ENCODE measurements at regions not wholly inside any gene's neighbourhood (a gene's known extent, or its start where the extent isn't known, plus 50 kb on each side); places are given as distances from the start of the nearest gene placed in this dataset.

DNA sequence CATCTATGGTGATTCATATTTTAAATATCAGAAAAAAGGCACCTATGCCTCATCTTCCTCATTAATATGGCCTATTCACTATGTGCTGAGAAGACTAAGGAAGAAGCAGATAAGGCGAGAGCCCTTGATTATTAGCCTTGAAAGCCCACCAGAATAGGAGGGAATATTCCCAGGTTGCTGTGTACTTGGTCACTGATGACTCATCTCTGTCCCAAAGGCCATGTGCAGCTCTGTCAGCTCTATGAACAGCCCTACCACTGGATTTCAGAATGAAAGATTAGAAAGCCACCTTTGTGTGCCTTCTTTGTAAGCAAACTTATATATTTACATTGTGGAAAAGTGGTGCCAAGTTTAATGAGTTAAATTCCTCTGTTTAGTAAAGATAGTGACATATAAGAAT lies 211.5 kb downstream of the NFKBIZ start:
- no peaks in the 10 kb centered on the region for H3K9me1 ChIP-seq (replicated peaks; ENCODE audit: control insufficient read depth, extremely low read depth, insufficient read depth, low read length)
- no peak overlapping the region for H2AFZ ChIP-seq (ENCODE audit: low read depth, low read length)
- no peaks in the 10 kb centered on the region for H3K36me3 ChIP-seq (ENCODE audit: control insufficient read depth in 2 of 2, extremely low read depth in 1 of 2, insufficient read depth in 2 of 2, low read length in 2 of 2)
- BruUV-seq (replicated peaks), result no TSS peak
- CTCF ChIA-PET, result interaction anchor here (0.6 to 0.7 kb wide), 3 partner anchors 25 to 153 kb away, joined by 3 to 4 read pairs (median 3); no protein-coding TSS in a partner anchor
- DNase-seq (ENCODE audit: low read depth, low spot score) (no peak), FAIRE-seq (no peak)
- POLR2A ChIA-PET, result no interaction called here
- H3K79me2 ChIP-seq (ENCODE audit: control insufficient read depth, insufficient read depth, low read length), result no peaks in the 10 kb centered on the region
- H3K9ac ChIP-seq (replicated peaks; ENCODE audit: extremely low read depth, insufficient read depth, low read length), result no peak overlapping the region
- no peaks in the 10 kb centered on the region for H3K27me3 ChIP-seq (ENCODE audit: control insufficient read depth in 2 of 2, insufficient read depth in 2 of 2, low read length in 2 of 2)
- no peak overlapping the region for H3K4me2 ChIP-seq (ENCODE audit: insufficient read depth, low read length)
- H3K9me3 ChIP-seq (replicated peaks; ENCODE audit: control insufficient read depth, insufficient read depth, low read length), result no peaks in the 10 kb centered on the region
- no peaks in the 10 kb centered on the region for H4K20me1 ChIP-seq (replicated peaks; ENCODE audit: control insufficient read depth, extremely low read depth, insufficient read depth, low read length)
- no peaks in the 10 kb centered on the region for H3K4me1 ChIP-seq (ENCODE audit: control insufficient read depth, extremely low read depth, insufficient read depth, low read length)
- dilution Hi-C loops (cut with MboI; ENCODE audit: extremely low pct_ligation_motif_present, low sequenced_read_pairs), result no loop called here
- H3K4me3 ChIP-seq (replicated peaks in 1 of 3; ENCODE audit: insufficient read depth in 1 of 3, low read depth in 1 of 3, low read length in 3 of 3), result no peak overlapping the region
- peak; percentile 67 for TF ChIP-seq JUN (IDR thresholded peaks at IDR 0.05; ENCODE audit: borderline replicate concordance, insufficient read depth, insufficient read length, low read depth)
- TF ChIP-seq FOS (IDR thresholded peaks at IDR 0.05; ENCODE audit: borderline replicate concordance, insufficient read depth, low read length), result peak; percentile 70
- no peak for TF ChIP-seq GATA2 (IDR thresholded peaks at IDR 0.05; ENCODE audit: insufficient read depth, insufficient read length, low read depth, low read length)
- no peak for TF ChIP-seq POLR2AphosphoS5 (IDR thresholded peaks at IDR 0.05; ENCODE audit: insufficient read depth, low read depth, low read length)
- H3K27ac ChIP-seq (ENCODE audit: insufficient read depth, low read depth, low read length), result no peak overlapping the region
- intact Hi-C loops (cut with micrococcal nuclease), result no loop called here

DNA sequence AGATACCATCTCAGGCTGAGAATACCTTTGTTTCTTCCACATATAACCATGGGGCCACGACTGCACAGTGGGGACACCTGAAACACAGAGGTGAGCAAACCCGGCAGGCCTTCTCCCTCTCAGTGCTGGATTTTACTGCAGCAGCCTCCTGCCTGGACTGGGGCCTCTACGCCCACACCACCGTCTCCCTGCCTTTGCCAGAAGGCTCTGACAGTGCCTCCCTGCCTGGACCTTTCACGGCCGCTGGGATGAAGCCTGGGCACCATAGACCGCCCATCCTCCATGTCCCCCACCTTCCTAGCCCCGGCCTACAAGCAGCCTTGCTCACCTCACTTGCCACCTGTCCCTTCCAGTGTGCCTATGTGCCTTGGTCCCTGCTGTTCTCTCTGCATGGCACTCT lies 214.3 kb downstream of the NFKBIZ start:
- intact Hi-C loops (cut with micrococcal nuclease), result no loop called here
- Histone ChIP-seq H2AFZ (ENCODE audit: low read depth, low read length) (no peak overlapping the region), H3K9me1 (replicated peaks; ENCODE audit: control insufficient read depth, extremely low read depth, insufficient read depth, low read length) (no peaks in the 10 kb centered on the region), H3K27ac (ENCODE audit: insufficient read depth, low read depth, low read length) (no peak overlapping the region), H3K4me3 (replicated peaks in 1 of 3; ENCODE audit: insufficient read depth in 1 of 3, low read depth in 1 of 3, low read length in 3 of 3) (no peak overlapping the region), H3K36me3 (ENCODE audit: control insufficient read depth in 2 of 2, extremely low read depth in 1 of 2, insufficient read depth in 2 of 2, low read length in 2 of 2) (no peaks in the 10 kb centered on the region), H3K9ac (replicated peaks; ENCODE audit: extremely low read depth, insufficient read depth, low read length) (no peak overlapping the region), H4K20me1 (replicated peaks; ENCODE audit: control insufficient read depth, extremely low read depth, insufficient read depth, low read length) (no peaks in the 10 kb centered on the region), H3K4me1 (ENCODE audit: control insufficient read depth, extremely low read depth, insufficient read depth, low read length) (peaks cover 2% of the 10 kb centered on the region), H3K27me3 (ENCODE audit: control insufficient read depth in 2 of 2, insufficient read depth in 2 of 2, low read length in 2 of 2) (no peaks in the 10 kb centered on the region), H3K4me2 (ENCODE audit: insufficient read depth, low read length) (no peak overlapping the region), H3K79me2 (ENCODE audit: control insufficient read depth, insufficient read depth, low read length) (no peaks in the 10 kb centered on the region), H3K9me3 (replicated peaks; ENCODE audit: control insufficient read depth, insufficient read depth, low read length) (no peaks in the 10 kb centered on the region)
- no peak for FAIRE-seq
- ChIA-PET POLR2A (no interaction called here), CTCF (no interaction called here)
- TF ChIP-seq MYC (IDR thresholded peaks at IDR 0.05; ENCODE audit: low read depth, low read length), result no peak
- TF ChIP-seq JUN (IDR thresholded peaks at IDR 0.05; ENCODE audit: borderline replicate concordance, insufficient read depth, insufficient read length, low read depth), result no peak
- no peak for TF ChIP-seq FOS (IDR thresholded peaks at IDR 0.05; ENCODE audit: borderline replicate concordance, insufficient read depth, low read length)
- TF ChIP-seq POLR2AphosphoS5 (IDR thresholded peaks at IDR 0.05; ENCODE audit: insufficient read depth, low read depth, low read length), result no peak
- no peak for TF ChIP-seq GATA2 (IDR thresholded peaks at IDR 0.05; ENCODE audit: insufficient read depth, insufficient read length, low read depth, low read length)
- TF ChIP-seq, protein P1, sequence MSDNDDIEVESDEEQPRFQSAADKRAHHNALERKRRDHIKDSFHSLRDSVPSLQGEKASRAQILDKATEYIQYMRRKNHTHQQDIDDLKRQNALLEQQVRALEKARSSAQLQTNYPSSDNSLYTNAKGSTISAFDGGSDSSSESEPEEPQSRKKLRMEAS (IDR thresholded peaks at IDR 0.05; ENCODE audit: insufficient read depth, insufficient read length), result no peak
- TF ChIP-seq, protein P2, sequence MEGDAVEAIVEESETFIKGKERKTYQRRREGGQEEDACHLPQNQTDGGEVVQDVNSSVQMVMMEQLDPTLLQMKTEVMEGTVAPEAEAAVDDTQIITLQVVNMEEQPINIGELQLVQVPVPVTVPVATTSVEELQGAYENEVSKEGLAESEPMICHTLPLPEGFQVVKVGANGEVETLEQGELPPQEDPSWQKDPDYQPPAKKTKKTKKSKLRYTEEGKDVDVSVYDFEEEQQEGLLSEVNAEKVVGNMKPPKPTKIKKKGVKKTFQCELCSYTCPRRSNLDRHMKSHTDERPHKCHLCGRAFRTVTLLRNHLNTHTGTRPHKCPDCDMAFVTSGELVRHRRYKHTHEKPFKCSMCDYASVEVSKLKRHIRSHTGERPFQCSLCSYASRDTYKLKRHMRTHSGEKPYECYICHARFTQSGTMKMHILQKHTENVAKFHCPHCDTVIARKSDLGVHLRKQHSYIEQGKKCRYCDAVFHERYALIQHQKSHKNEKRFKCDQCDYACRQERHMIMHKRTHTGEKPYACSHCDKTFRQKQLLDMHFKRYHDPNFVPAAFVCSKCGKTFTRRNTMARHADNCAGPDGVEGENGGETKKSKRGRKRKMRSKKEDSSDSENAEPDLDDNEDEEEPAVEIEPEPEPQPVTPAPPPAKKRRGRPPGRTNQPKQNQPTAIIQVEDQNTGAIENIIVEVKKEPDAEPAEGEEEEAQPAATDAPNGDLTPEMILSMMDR (IDR thresholded peaks at IDR 0.05; ENCODE audit: extremely low read depth in 1 of 2, insufficient read depth in 1 of 2, low read depth in 1 of 2, low read length in 2 of 2), result no peak
- TF ChIP-seq POLR2A (IDR thresholded peaks at IDR 0.05; ENCODE audit: low read depth, low read length), result no peak
- no peak for TF ChIP-seq EZH2 (IDR thresholded peaks at IDR 0.05; ENCODE audit: borderline replicate concordance, low read depth, low read length, severe bottlenecking)
- no TSS peak for BruUV-seq (replicated peaks)
- DNase-seq (ENCODE audit: low read depth, low spot score), result no peak
- dilution Hi-C loops (cut with MboI; ENCODE audit: extremely low pct_ligation_motif_present, low sequenced_read_pairs), result no loop called here
